GM21423 (cell line): ENCODE measurements at regions not wholly inside any gene's neighbourhood (a gene's known extent, or its start where the extent isn't known, plus 50 kb on each side); places are given as distances from the start of the nearest gene placed in this dataset.

ENCODE experiments used
- ATAC-seq: cut with Tn5 transposase; IDR thresholded peaks from one replicate; pipeline ENCODE4 v1.9.1; 2021; ENCODE audit warnings: mild to moderate bottlenecking, moderate library complexity; ENCODE audit not compliant: unreplicated experiment

DNA sequence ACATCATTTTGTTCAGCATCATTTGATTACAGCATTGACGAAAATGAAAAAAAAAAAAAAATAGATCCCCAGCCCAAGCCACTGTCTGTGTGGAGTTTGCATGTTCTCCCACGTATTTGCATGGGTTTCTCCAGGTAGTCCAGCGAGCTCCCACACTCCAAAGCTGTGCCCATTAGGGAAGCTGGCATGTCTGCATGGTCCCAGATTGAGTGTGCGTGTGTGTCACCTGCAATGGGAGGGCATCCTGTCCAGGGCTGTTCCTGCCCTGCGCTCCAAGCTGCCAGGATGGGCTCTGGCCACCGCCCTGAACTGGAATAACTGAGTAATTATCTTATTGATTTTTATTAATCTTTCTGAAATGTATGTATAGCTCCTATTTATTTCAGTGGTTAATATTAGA lies 88.6 kb downstream of the KLF12 start:
- no peak for ATAC-seq

DNA sequence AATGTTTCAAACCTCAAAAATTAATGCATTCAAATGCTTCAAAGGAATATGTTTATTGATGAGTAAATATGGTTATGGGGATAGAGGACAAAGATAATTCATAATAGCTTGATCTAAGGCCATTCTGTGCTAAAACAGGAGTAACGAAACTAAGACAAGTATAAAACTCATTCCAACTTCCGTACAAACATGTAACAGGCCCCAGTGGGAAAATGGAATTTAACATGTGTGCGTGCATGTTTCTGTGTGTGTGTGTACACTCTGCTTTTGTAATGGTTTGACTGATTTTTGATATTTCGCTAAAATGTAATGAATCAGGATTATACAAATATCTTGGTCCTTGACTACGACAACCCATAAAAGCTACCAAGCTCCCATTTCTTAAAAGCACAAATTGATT lies 91.0 kb downstream of the KLF12 start:
- no peak for ATAC-seq

DNA sequence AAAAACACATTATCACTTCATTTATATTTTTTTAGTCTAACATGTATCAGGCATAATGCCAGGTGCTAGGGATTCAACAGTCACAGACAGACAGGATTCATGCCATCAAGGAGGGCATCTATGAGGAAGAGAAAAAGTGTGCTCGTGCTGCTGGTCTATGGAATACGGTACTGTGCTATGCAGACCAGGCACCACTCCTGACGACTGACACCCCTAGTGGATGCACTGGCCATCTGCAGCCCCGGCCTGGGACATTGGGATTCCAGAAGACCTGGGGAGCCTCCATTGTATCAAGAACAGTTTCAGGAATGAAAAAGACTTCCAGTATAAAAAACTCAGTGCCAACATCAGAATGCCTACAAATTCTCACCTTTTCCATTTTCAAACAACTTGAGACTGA lies 94.0 kb downstream of the KLF12 start:
- peak; percentile 51 for ATAC-seq

DNA sequence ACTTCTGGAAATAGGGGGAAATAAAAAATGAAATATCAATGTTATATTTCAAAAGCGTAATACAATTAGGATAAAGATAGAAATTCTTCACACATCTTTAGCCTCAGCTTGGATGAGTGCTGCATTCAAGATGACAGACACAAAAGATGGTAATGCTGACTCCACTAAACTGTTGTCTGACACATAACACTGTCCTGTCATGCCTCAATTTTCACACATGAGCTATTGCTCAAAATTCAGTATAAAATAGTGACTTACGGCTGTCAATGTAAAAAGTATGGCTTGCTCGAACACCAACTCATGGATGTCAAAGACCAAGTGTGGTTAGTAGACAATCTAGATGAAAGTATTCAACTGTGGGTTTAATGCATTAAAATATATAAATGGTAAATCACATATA lies 94.5 kb downstream of the KLF12 start:
- ATAC-seq: no peak

DNA sequence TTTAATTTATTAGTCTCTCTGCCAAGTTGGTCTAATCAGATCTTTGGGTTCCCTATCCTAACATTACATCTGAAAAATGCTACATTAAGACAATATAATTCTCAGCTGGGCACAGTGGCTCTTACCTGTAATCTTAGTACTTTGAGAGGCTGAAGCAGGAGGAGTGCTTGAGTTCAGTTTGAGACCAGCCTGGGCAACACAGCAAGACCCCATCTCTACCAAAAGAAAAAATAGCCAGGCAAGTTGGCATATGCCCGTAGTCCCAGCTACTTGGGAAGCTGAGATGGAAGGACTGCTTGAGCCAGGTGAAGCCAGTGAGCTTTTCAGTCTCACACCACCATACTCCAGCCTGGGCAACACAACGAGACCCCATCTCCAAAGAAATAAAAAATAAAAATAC lies 95.0 kb downstream of the KLF12 start:
- ATAC-seq: no peak

DNA sequence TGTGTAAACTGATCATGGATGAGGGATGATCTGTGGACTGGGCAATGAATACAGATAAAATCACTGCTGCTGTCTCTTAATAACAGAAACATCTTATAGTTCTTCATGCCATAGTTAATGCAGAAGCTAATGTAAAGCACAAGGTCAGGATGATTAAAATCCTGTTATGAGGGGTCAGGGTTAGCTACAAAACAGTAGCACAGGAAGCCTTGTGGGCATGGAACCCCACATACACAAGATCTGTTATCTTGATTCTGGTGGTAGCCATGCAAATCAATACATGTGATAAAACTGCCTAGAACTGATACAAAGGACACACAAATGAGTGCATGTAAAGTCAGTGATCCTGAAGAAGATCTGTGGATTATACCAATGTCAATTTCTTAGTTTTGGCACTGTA lies 96.4 kb downstream of the KLF12 start:
- ATAC-seq: no peak

DNA sequence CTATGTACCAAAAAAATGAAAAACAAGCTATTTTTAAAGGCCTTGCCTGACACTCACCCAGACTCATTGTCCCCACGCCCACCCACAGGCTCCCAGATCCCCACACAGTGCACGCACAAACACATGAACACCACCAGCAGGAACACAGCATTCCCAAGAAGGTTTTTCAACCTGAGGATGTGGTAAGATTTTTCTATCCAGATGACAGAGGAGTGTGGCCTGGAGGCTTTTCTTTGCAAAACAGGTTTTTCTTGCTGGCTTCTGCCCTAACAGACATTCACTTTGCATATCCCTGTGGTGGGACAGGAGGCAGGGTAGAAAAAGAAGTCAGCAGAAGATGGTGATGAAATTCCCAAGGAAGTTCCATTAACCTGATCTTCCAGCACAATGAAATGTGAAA lies 97.8 kb downstream of the KLF12 start:
- no peak for ATAC-seq

DNA sequence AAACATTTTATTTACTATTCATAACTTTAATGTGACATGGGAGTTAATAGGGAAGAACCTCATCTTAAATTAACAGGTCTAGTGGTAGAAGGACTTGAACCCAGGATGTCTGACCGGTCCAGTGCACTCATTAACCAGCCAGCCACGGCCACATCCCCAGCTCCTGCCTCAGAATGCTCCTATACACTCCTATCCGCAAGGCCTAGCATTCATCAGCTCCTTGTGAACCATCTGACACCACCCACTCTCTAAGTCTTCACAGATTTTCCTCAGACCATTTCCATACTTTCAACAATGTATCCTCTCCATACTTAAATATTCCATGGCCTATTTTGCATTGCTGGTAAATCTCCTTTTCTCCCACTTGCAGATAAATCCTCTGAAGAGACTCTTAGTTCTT lies 98.3 kb downstream of the KLF12 start:
- ATAC-seq: no peak

DNA sequence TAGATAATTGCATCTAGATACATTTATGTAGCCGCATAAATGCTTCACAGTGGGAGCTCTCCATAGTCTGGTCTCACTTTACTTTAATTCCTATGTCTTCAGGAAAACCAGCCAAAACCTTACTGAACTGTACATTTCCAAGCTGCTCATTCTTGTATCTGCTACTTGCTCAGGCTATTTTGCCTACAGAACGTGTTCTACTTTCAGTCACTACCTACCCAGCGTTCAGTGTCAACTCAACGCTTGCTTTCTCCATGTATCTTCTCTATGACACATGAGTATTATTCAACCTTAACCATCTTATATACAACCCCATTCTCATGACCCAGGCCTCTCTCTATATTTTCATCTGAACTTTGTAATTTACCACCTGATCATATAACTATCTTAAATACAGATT lies 101.9 kb downstream of the KLF12 start:
- ATAC-seq: no peak

DNA sequence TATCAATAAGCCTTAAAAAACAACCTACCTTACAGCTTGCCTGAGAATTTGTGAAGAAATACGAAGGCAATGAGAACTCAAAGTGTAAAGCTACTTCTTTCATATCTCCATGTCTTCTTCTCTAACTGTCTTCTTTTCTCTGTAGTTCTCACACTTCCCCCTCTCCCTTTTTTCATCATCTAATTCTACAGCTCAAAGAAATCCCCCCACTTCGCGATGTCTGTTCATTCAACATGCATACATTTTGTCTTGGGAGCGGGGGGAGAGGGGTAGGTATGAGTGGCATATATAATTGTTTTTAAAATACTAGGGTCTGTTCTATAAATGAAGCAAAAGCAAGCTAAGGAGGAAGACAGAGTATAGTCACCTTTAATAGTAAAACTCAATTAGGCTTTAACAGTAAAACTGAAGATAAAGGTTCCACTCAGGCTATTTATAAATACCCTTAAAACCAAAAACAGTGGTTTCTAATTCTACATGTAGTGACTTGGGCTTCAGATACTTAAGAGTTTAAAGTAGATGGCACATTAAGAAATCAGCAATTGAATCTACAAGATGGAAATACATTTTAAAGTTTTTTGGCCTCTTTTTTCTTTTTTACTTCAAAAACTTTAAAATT lies 106.9 kb downstream of the KLF12 start:
- peak; percentile 31 for ATAC-seq

DNA sequence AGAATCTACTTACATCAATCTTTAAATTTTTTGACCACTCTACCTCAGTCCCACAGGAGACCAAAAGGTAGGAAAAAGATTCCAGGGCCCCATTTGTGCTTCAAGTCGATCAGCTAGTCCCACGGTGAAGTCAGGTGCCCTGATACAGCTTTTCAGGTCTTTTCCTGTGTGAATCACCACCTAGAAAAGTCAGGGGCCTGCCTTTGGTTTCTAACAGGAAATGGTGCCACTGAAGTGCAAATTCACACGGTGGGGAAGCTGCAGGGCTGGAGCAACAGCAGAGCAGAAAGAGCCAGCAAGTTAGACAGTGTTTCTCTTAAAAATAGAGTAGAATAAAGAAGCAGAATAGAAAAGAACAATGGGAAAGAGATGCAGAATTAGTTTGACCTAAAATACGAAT lies 107.5 kb downstream of the KLF12 start:
- peak; percentile 91 for ATAC-seq

DNA sequence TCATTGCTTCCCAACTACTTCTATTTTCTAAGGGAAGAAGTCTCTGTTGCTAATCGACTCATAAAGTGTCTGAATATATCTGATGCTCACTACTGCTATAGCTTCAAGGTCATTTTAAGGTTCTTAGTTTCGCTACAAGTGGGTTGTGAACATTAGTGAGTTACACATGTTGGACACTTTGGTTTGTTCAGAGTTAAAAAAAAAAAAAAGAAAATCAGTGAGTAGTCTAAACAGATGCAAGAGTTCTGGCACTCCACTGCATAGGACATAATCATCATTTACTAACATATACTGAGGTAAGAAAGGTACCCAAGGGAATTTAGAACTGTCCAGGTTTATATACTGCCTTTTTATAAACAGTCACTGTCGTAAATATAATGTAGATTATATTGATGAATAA lies 108.8 kb downstream of the KLF12 start:
- ATAC-seq: no peak

DNA sequence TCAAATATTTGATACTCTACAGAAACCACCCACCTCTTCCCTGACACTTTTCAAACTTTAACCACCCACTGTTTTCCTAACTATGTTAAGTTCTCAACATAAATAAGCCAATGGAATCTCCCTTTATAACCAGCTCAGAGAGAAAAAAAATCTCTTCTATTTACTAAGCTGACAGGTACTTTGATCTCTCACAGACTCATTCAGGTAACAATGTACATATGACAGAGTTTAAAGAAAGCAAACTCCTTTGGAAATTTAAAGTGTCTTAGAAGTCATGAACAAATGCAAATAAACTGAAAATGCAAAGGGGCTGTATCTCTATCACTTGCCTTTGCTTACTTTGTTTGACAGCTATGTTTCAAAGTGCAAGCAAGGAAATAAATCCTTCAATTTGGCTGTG lies 109.3 kb downstream of the KLF12 start:
- ATAC-seq: no peak

DNA sequence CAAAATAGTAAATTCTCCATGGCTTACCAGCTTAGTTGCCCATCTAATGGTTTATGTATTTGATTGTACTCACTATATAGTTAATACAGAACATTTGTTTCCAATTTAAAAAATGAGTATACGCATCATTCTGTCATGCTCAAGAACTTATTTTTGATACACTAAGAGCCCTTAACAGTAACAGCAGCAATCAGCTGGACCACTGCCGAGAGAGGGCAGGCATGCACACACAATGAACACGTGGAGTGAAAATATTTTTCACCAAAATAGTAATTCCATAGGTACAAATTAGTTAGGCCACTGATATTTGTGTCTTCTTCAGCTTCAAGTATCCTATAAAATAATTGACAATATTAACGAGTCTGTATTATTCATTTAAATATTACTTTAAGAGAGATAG lies 109.9 kb downstream of the KLF12 start:
- ATAC-seq: no peak

DNA sequence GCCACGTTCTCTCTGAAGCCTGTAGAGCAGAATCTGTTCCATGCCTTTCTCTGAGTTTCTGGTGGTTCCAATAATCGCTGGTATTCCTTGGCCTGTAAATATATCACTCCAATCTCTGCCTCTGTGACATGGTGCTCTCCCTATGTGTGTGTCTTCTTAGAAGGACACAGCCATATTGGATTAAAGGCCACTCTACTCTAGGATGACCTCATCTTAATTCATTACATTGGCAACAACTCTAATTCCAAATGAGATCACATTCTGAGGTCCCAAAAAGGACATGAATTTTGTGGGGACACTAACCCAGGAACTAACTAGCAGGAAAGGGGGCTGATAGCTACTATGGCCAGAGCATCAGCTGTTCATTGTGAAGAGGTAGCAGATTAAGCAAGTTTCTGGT lies 110.7 kb downstream of the KLF12 start:
- ATAC-seq: no peak

DNA sequence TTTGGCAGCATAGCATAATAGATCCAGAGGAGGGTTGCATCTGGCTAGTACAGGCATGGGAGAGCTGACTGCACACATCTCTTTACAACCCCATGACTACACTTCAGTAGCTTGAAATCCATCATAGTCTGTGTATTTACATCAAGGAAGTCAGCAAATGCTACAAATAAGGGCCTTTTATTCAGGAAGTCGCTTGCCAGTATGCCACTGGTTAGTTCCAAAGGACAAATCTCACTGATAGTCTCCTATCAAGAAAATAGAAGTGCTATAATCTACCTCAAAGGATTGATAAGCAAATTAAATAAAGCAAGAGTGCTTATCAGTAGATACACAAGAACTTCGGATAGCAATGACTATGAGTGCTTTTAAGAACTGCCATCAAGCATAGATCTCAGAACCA lies 112.7 kb downstream of the KLF12 start:
- no peak for ATAC-seq

DNA sequence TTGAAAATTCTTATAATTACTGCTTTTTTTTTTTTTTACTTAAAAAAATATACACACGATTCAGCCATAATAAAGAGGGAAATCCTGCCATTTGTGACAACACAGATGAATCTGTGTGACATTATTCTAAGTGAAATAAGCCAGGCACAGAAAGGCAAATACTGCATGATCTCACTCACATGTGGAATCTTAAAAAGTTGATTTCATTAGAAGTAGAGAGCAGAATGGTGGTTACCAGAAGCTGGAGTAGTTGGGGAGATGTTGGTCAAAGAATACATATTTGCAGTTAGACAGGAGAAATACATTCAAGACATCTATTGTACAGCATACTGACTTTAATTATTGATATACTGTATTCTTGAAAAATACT lies 116.2 kb downstream of the KLF12 start:
- ATAC-seq: no peak

DNA sequence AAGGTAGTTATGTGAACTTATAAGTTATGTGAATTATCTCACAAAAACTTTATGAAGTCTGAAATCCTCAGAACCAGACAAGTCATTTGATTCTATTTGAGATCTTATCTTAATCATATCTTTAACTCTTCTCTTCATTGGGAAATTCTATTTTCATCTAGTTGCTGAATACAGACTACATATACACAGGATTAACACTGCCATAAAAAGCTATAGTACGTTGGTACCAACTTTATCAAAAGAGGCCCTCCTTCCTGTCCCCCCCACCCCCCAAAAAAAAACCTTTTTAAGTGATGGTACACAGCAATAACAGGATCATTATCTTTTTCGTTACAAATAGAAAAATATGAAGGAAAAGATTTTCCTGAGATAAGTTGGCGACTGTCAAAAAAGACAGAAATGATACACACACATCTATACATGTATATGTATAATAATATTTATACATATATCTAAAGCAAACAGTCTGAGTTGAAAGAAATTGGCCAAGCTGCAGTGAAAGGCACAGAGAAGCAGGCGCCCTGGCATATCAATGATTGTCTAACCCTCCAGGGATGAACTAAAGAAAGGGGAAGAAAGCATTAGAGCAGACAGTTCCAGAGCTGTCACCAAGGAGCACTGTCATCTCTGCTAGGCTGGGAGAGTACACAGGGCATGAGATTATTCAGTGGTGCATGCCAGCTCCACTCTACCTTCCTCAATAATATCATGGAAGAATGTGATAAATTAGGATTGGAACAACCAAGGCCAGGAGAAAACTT lies 116.7 kb downstream of the KLF12 start:
- peak; percentile 87 for ATAC-seq

DNA sequence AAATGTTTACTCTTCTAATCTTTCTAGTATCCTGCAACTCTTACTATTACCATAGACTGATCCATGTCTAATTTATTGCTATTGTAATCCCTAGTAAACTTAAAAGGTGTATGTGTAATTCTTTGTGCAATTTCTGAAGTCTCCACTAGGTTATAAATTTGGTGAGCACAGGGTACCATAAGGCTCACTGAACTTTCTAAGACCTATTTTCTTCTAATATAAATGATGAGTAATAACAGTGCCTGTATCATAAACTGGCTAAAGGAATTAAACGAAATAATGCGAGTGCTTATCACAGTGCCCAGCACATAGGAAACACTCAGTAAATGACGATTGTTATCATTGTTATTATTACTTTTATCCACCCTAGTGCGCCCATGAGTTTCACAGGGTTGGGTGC lies 119.1 kb downstream of the KLF12 start:
- no peak for ATAC-seq

DNA sequence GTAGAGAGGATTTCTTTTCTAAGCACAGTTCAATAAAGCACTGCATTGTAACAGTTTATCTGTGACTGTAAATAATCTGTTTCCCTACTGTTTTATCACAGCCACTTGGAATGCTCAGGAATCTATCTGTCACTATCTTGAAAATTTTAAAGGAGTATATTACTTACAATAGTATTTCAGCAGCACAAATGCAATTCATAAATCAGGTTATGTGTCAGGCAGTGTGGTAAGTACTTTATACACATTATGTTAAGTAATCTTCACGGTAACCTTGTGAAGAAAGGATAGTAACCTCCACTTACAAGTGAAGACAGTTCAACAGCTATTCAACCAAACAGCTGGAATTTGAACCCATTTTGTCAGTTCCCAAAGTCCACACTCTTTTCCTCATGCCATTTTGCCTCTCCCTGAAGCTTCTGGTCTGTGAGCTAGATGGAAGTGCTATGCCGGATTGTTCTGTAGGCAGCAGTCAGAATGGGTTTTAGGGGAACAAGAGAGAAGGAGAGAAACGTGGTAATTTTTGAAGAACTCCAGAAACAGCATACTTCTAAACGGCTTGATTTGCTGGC lies 125.0 kb downstream of the KLF12 start:
- no peak for ATAC-seq

DNA sequence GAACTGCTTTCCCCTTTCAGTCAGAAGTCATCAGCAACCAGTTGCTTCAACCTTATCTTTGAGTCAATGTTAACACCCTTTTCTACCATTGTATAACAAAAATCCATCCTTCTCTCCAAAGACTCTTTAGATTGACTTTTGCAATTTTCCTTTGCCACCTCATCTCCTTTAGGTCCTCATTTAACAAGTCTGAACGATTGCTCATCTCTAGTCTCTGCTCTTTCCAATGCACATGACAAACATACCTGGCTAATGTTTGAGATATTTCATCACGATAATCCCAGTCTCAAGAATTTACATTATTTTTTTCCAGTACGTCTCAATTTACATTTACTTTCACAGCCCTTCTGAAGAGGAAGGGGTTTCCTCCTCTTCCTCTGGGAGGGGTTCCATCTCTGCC lies 127.5 kb downstream of the KLF12 start:
- no peak for ATAC-seq

DNA sequence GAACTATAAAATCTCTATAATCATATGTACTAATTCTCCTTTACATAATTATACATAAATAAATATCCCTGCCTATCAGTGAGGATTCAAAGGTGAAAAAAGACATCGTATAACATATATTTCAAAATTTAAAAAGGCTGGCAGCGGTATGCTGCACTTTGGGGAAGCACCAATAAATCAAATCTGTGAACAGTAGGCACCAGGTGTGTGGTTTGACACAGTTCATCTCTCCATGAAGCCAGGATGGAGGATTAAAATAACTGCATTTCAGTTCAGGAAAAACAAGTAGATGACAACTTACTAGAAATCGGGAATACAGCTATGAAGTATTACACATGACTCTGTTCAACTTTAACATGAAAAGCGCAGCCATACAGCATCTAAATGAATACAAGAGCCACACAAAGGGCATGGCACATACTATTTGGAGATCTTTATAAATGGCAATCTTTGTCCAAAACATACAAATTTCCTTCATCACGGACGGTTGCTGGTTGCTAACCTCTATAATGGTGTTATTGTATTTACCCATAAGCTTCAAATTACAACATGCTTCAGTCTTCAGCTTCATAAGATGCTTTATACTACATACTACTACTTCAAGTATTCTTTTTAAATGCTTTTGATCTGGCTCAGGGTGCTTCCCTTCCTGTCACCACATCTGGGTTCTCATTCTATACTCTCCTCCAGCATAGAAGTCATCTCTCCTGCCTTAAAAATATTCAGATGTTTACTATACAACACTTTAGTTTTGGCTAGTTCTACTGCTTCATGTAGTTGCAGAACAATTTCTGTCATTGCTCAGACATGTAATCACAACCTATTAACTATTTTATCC lies 128.7 kb downstream of the KLF12 start:
- no peak for ATAC-seq
